Astrocyte of the cerebellum (primary cell): ENCODE measurements at regions not wholly inside any gene's neighbourhood (a gene's known extent, or its start where the extent isn't known, plus 50 kb on each side); places are given as distances from the start of the nearest gene placed in this dataset.

Source experiments
- DNase-seq: peaks from one replicate; pipeline ENCODE4 v3.0.0-alpha.2; 2011; ENCODE audit warnings: low read depth
- H3K4me3 ChIP-seq: 2 replicates; pipeline ENCODE4 v1.5.1; 2011; ENCODE audit warnings: mild to moderate bottlenecking, low read depth, low read length, moderate library complexity
- CTCF ChIP-seq: IDR thresholded peaks from 2 replicates; pipeline ENCODE4 v1.5.1; 2012; ENCODE audit warnings: low read length, low read depth, moderate library complexity, mild to moderate bottlenecking; ENCODE audit errors: missing control alignments
- in situ Hi-C: cut with HindIII; loops from 2 replicates; pipeline ENCODE4 v1.10.0; 2017; ENCODE audit warnings: low sequenced_read_pairs

DNA sequence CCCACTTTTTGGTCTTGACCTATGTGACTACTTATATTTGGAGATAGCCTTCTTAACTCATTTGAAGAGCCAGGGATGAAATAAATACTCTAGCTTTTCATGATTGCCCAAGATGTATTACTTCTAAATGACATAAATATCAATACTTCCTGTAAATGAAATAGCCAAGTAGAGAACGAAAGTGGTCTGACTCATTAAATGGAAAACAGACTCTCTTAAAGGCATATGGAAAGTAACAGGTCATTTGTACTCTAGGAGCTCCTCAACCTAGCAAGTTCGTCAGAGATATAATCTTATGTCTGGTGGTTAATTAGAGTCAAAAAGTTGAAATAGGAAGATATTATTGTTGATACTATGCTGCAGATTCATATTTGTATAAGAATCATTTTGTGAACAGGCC, 1105.4 kb downstream of the TUSC7 start:
- no peak for DNase-seq
- TF ChIP-seq CTCF = no peak
- in situ Hi-C loops = no loop called here
- no peak overlapping the region for H3K4me3 ChIP-seq

GRCh38 chr3:117817103-117817502, 1107.5 kb downstream of the TUSC7 start:
- no peak for DNase-seq
- no peak for TF ChIP-seq CTCF
- in situ Hi-C loops = no loop called here
- H3K4me3 ChIP-seq = no peak overlapping the region

- in situ Hi-C loops = no loop called here
- no peak for TF ChIP-seq CTCF
- no peak overlapping the region for H3K4me3 ChIP-seq
- DNase-seq = no peak
Observed at GRCh38 chr3:117818592-117818991, 1109.0 kb downstream of the TUSC7 start.

GRCh38 chr3:117820658-117821299, 1111.2 kb downstream of the TUSC7 start:
- DNase-seq = peak; percentile 5
- in situ Hi-C loops = no loop called here
- no peak overlapping the region for H3K4me3 ChIP-seq
- no peak for TF ChIP-seq CTCF

GRCh38 chr3:117822416-117822815, 1112.8 kb downstream of the TUSC7 start:
- in situ Hi-C loops = no loop called here
- DNase-seq = no peak
- H3K4me3 ChIP-seq = no peak overlapping the region
- TF ChIP-seq CTCF = no peak

GRCh38 chr3:117836296-117836695, 1126.7 kb downstream of the TUSC7 start:
- in situ Hi-C loops = no loop called here
- no peak for TF ChIP-seq CTCF
- no peak overlapping the region for H3K4me3 ChIP-seq
- peak; percentile 15 for DNase-seq

DNA sequence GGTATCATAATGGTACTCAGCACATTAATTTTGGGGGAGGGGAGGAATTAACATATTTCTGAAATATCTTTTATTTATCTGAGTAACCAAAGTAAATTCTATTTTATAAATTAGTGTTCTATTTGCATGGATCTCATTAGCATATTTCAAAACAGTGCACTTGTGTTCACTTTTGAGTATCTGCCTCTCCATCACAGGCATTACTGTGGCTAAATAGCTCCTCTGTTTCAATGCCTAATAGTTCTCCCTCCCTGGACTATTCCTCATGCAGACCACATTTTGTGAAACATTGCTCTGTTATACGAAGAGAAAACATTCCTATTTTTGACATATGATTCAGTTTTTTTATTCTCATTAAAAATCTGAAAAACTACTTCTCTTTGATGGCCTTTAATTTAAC, 1127.8 kb downstream of the TUSC7 start:
- no peak for TF ChIP-seq CTCF
- no peak overlapping the region for H3K4me3 ChIP-seq
- in situ Hi-C loops = no loop called here
- DNase-seq = no peak
